Gastroesophageal sphincter (tissue), 3 donors: ENCODE measurements at regions not wholly inside any gene's neighbourhood (a gene's known extent, or its start where the extent isn't known, plus 50 kb on each side); places are given as distances from the start of the nearest gene placed in this dataset.

Experiments
- CTCF ChIP-seq, 4 experiments: fragments of 200-600 bp in 2 of 4; fragments of 450-650 bp in 2 of 4; sonication (generic) in 1 of 4; IDR thresholded peaks; one replicate each; pipeline ENCODE4 v1.5.1; 2017 to 2019; ENCODE audit warnings: antibody characterized with exemption in 4 of 4, mild to moderate bottlenecking in 2 of 4, moderate library complexity in 2 of 4
- EP300 ChIP-seq: sonication (generic); formaldehyde crosslinking; IDR thresholded peaks from one replicate; pipeline ENCODE4 v1.6.1; 2017; ENCODE audit warnings: antibody characterized with exemption, mild to moderate bottlenecking
- POLR2A ChIP-seq, 2 donors: fragments of 450-650 bp; IDR thresholded peaks; one replicate each; pipeline ENCODE4 v1.6.1; 2017; ENCODE audit warnings: antibody characterized with exemption in 2 of 2, mild to moderate bottlenecking in 2 of 2, moderate library complexity in 1 of 2
- POLR2AphosphoS5 ChIP-seq: sonication (generic); formaldehyde crosslinking; IDR thresholded peaks from one replicate; pipeline ENCODE4 v1.6.1; 2017; ENCODE audit warnings: antibody characterized with exemption

- TF ChIP-seq CTCF (IDR thresholded peaks at IDR 0.05) (no peak), POLR2A (IDR thresholded peaks at IDR 0.05) (no peak), POLR2AphosphoS5 (no peak), EP300 (no peak)
These were observed 52.5 kb upstream of the E2F3 start for GRCh38 chr6:20349225-20349624.
